CD4-positive, alpha-beta T cell treated with Interleukin-4 for 4 hours (primary cell): ENCODE measurements at regions not wholly inside any gene's neighbourhood (a gene's known extent, or its start where the extent isn't known, plus 50 kb on each side); places are given as distances from the start of the nearest gene placed in this dataset.

ENCODE experiments used
- DNase-seq: peaks from one replicate; pipeline ENCODE4 v3.0.0-alpha.2; 2020

- DNase-seq: no peak
Observed at GRCh38 chr6:166009385-166010031, 158.1 kb downstream of the TBXT start.

GRCh38 chr6:166008441-166009369 is 158.9 kb downstream of the TBXT start:
- no peak for DNase-seq

GRCh38 chr6:166007349-166008263 is 160.0 kb downstream of the TBXT start:
- no peak for DNase-seq

- DNase-seq: no peak
Observed at GRCh38 chr6:166006900-166007301, 160.8 kb downstream of the TBXT start.

GRCh38 chr6:166005944-166006899 is 161.4 kb downstream of the TBXT start:
- no peak for DNase-seq

- DNase-seq: no peak
Observed at GRCh38 chr6:166005401-166005943, 162.2 kb downstream of the TBXT start.

GRCh38 chr6:166004876-166005275 is 162.8 kb downstream of the TBXT start:
- no peak for DNase-seq

- DNase-seq: no peak
Observed at GRCh38 chr6:166004471-166004870, 163.2 kb downstream of the TBXT start.

GRCh38 chr6:166003569-166003968 is 164.1 kb downstream of the TBXT start:
- no peak for DNase-seq

- DNase-seq: no peak
Observed at GRCh38 chr6:166001359-166001758, 166.3 kb downstream of the TBXT start.

- no peak for DNase-seq
Observed at GRCh38 chr6:165999279-165999678, 168.4 kb downstream of the TBXT start.

- no peak for DNase-seq
Observed at GRCh38 chr6:165998072-165998471, 169.6 kb downstream of the TBXT start.

GRCh38 chr6:165991341-165991740 is 176.3 kb downstream of the TBXT start:
- no peak for DNase-seq

GRCh38 chr6:165990216-165990615 is 177.4 kb downstream of the TBXT start:
- no peak for DNase-seq

- DNase-seq: no peak
Observed at GRCh38 chr6:165988757-165989456, 178.7 kb downstream of the TBXT start.

GRCh38 chr6:165988302-165988756 is 179.3 kb downstream of the TBXT start:
- DNase-seq: no peak

- no peak for DNase-seq
Observed at GRCh38 chr6:165987483-165988301, 180.0 kb downstream of the TBXT start.

GRCh38 chr6:165986914-165987482 is 180.7 kb downstream of the TBXT start:
- DNase-seq: no peak

- DNase-seq: no peak
Observed at GRCh38 chr6:165986311-165986913, 181.2 kb downstream of the TBXT start.
